Tibial nerve (tissue), 4 donors: ENCODE measurements at regions not wholly inside any gene's neighbourhood (a gene's known extent, or its start where the extent isn't known, plus 50 kb on each side); places are given as distances from the start of the nearest gene placed in this dataset.

Source experiments
- DNase-seq, 2 donors: peaks; one replicate each; pipeline ENCODE4 v3.0.0-alpha.2; 2019; ENCODE audit warnings: low spot score in 2 of 2
- H3K27ac ChIP-seq, 4 donors: fragments of 200-600 bp; sonication (generic) in 3 of 4; one replicate each; pipeline ENCODE4 v1.5.1; 2017 to 2019; ENCODE audit warnings: mild to moderate bottlenecking in 1 of 4
- H3K27me3 ChIP-seq, 2 donors: fragments of 200-600 bp; sonication (generic) in 1 of 2; one replicate each; pipeline versions ENCODE4 v1.5.1 to v1.6.0; 2017 to 2019
- H3K36me3 ChIP-seq, 3 donors: fragments of 200-600 bp; sonication (generic); one replicate each; pipeline ENCODE4 v1.5.1; 2018 to 2019
- H3K4me1 ChIP-seq, 4 donors: fragments of 200-600 bp; sonication (generic) in 3 of 4; one replicate each; pipeline ENCODE4 v1.5.1; 2017 to 2019
- H3K4me3 ChIP-seq, 4 donors: fragments of 200-600 bp; sonication (generic) in 3 of 4; one replicate each; pipeline ENCODE4 v1.5.1; 2017 to 2019; ENCODE audit warnings: mild to moderate bottlenecking in 1 of 4, moderate library complexity in 1 of 4
- H3K9me3 ChIP-seq, 4 donors: fragments of 200-600 bp; sonication (generic) in 3 of 4; one replicate each; pipeline ENCODE4 v1.5.1; 2017 to 2019
- EP300 ChIP-seq, 2 donors: sonication (generic); formaldehyde crosslinking; IDR thresholded peaks; one replicate each; pipeline ENCODE4 v1.6.1; 2017; ENCODE audit warnings: antibody characterized with exemption in 2 of 2, mild to moderate bottlenecking in 1 of 2
- POLR2A ChIP-seq, 2 donors: fragments of 450-650 bp; IDR thresholded peaks; one replicate each; pipeline ENCODE4 v1.6.1; 2017; ENCODE audit warnings: antibody characterized with exemption in 2 of 2, mild to moderate bottlenecking in 2 of 2, moderate library complexity in 2 of 2
- WGBS, 2 donors: methylation state at CpG; one replicate each; pipeline ENCODE4 v1.1.5; 2018; 5-methylcytosine and 5-hydroxymethylcytosine counted together
- TF ChIP-seq, protein P1 (sequence below), 5 experiments: fragments of 200-600 bp in 3 of 5; fragments of 450-650 bp in 2 of 5; sonication (generic) in 3 of 5; IDR thresholded peaks; one replicate each; pipeline ENCODE4 v1.5.1; 2016 to 2019; ENCODE audit warnings: antibody characterized with exemption in 5 of 5, mild to moderate bottlenecking in 3 of 5, moderate library complexity in 2 of 5

DNA sequence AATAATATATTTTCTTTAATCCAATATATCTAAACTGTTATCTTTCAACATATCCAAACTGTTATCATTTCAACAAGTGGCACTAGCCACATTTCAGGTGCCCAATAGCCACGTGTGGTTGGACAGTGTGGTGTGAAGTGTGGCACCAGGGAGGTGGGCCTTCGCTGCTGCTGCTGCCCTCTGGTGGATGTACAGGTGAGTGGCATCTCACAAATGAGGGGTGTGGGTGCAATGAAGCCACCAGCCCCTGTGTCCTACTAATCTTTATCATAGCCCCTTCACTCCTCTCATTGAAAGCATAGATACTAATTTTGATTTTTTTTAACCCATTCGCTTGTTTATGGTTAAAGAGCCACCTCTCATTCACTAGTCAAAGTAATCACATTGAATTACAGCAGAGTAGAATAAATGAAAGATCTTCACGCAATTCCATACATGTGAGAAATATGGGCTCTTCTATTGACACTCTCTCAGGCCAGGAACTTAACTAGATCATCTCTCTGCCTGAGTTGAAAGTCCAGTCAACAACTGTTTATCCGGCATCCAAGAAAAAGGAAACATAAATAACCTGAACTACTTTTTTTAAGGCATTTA is 499.2 kb downstream of the OMA1 start:
- H3K9me3 ChIP-seq: no peaks in the 10 kb centered on the region
- no peaks in the 10 kb centered on the region for H3K36me3 ChIP-seq
- H3K4me1 ChIP-seq: no peaks in the 10 kb centered on the region
- no peak overlapping the region for H3K4me3 ChIP-seq
- no peaks in the 10 kb centered on the region for H3K27me3 ChIP-seq
- TF ChIP-seq EP300 (IDR thresholded peaks at IDR 0.05) (no peak), POLR2A (IDR thresholded peaks at IDR 0.05) (no peak)
- TF ChIP-seq, protein P1, sequence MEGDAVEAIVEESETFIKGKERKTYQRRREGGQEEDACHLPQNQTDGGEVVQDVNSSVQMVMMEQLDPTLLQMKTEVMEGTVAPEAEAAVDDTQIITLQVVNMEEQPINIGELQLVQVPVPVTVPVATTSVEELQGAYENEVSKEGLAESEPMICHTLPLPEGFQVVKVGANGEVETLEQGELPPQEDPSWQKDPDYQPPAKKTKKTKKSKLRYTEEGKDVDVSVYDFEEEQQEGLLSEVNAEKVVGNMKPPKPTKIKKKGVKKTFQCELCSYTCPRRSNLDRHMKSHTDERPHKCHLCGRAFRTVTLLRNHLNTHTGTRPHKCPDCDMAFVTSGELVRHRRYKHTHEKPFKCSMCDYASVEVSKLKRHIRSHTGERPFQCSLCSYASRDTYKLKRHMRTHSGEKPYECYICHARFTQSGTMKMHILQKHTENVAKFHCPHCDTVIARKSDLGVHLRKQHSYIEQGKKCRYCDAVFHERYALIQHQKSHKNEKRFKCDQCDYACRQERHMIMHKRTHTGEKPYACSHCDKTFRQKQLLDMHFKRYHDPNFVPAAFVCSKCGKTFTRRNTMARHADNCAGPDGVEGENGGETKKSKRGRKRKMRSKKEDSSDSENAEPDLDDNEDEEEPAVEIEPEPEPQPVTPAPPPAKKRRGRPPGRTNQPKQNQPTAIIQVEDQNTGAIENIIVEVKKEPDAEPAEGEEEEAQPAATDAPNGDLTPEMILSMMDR (IDR thresholded peaks at IDR 0.05): peak; percentile 18 to 60 (median 46)
- no peak for DNase-seq
- H3K27ac ChIP-seq: no peak overlapping the region
- WGBS, 2 donors: 68% methylated on average over 5 of the region's 5 CpGs

DNA sequence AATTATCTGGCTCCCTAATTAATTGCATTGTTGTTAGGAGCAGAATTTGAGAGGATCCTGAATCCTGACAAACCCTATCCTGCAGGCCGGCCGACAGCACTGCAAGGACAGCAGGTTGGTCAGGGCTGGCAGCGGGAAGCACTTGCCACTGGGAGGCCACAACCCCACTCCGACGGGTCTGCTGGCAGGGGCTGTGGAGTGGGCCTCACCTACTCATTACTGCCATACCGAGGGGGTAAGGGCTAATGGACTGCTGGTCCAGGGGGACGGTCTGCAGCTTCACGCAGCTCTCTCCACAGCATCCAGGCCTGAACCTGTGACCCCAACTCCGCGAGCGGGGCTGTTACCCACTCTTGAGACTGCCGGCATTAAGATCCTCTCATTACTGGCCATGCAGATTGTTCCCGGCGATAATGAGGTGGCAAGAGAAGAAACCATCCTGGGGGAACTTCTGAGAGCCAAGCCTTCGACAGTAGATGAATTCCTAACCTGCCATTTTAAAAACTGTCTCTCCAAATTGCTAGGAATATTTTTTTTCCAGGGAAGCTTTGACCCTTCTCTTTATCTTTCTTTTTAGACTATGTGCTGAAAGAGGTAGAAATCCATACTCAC is 501.3 kb downstream of the OMA1 start:
- H3K9me3 ChIP-seq: no peaks in the 10 kb centered on the region
- 63 to 82% methylated on average over 14 to 15 of the region's 15 CpGs for WGBS, 2 donors

DNA sequence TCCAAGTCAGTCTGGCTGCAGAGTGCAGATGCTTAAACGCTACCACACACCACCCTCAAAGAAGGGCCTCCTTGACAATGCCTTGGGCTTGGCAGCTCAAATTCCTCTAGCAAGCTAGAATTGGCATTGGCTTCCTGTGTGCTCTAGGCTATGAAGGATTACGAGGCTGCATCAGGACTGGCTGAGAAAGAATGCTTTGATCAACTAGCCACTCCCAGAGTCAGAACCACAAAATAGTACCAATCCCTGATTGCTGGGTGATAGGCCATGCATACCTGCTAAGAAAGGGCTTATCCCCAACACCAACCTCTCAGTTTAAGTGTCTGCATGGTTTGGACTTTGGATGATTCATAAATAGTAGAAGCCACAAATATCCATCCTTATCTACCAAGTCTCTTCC is 504.9 kb downstream of the OMA1 start:
- TF ChIP-seq POLR2A (IDR thresholded peaks at IDR 0.05): no peak
- TF ChIP-seq, protein P1 (IDR thresholded peaks at IDR 0.05): no peak
- no peak for TF ChIP-seq EP300 (IDR thresholded peaks at IDR 0.05)
- H3K4me3 ChIP-seq: no peak overlapping the region
- no peaks in the 10 kb centered on the region for H3K4me1 ChIP-seq
- H3K36me3 ChIP-seq: no peaks in the 10 kb centered on the region
- no peak for DNase-seq
- no peaks in the 10 kb centered on the region for H3K27me3 ChIP-seq
- no peak overlapping the region for H3K27ac ChIP-seq
- 34 to 75% methylated on average over 2 of the region's 2 CpGs for WGBS, 2 donors
- no peaks in the 10 kb centered on the region for H3K9me3 ChIP-seq

More for the DNA sequence above, 501.3 kb downstream of the OMA1 start:
- H3K4me3 ChIP-seq: no peak overlapping the region
- H3K27ac ChIP-seq: no peak overlapping the region
- no peak for TF ChIP-seq POLR2A (IDR thresholded peaks at IDR 0.05)
- no peak for TF ChIP-seq EP300 (IDR thresholded peaks at IDR 0.05)
- TF ChIP-seq, protein P1 (IDR thresholded peaks at IDR 0.05): no peak
- H3K36me3 ChIP-seq: no peaks in the 10 kb centered on the region
- no peak for DNase-seq
- no peaks in the 10 kb centered on the region for H3K4me1 ChIP-seq
- H3K27me3 ChIP-seq: no peaks in the 10 kb centered on the region

DNA sequence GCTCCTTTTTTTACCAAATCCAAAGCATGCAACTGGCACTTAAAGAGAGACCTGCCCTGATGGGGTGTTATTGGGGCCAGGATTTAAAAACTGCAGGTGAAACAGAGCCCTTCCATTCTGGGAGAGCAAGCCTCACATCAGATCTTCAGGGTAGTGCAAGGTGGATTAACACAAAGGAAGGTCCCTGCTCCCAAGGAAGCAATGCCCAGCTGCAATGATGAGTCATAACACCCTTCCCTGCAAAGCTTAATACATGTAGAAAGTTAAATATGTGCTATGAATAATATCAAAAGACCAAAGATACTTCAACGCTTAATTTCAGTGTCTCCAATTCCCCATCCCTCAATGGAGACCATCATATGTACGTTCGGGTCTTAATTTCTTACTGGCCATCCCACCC is 508.0 kb downstream of the OMA1 start:
- Histone ChIP-seq H3K27ac (no peak overlapping the region), H3K36me3 (no peaks in the 10 kb centered on the region)
- TF ChIP-seq EP300 (IDR thresholded peaks at IDR 0.05) (no peak), POLR2A (IDR thresholded peaks at IDR 0.05) (no peak)
- TF ChIP-seq, protein P1 (IDR thresholded peaks at IDR 0.05): no peak

DNA sequence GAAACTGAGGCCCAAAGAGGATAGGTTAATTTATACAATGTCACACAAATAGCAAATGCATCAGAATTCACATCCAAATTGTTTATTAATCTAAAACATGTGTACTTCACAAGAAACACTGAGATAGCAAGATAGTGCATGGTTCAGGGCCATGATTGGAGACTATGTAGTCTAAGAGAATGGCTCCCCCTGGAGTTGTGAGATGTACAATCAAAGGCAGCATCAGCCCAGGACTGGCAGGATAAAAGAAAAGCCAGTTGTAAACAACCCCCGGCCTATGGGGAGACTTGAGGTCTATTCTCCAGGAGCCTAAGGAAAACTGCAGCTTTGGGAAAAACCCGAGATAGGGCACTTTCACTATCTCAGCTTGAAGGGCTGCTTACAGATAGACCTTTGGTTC is 511.0 kb downstream of the OMA1 start:
- TF ChIP-seq, protein P1 (IDR thresholded peaks at IDR 0.05): no peak
- TF ChIP-seq POLR2A (IDR thresholded peaks at IDR 0.05): no peak
- no peak for TF ChIP-seq EP300 (IDR thresholded peaks at IDR 0.05)
- H3K4me1 ChIP-seq: no peaks in the 10 kb centered on the region
- WGBS, 2 donors: 50 to 56% methylated on average over 2 of the region's 2 CpGs

More for the DNA sequence above, 508.0 kb downstream of the OMA1 start:
- H3K27me3 ChIP-seq: no peaks in the 10 kb centered on the region
- no peaks in the 10 kb centered on the region for H3K4me1 ChIP-seq
- no peaks in the 10 kb centered on the region for H3K9me3 ChIP-seq
- no peak for DNase-seq
- WGBS, 2 donors: 96 to 97% methylated on average over 3 of the region's 3 CpGs
- H3K4me3 ChIP-seq: no peak overlapping the region

More for the DNA sequence above, 511.0 kb downstream of the OMA1 start:
- H3K27ac ChIP-seq: no peak overlapping the region
- no peak for DNase-seq
- H3K9me3 ChIP-seq: no peaks in the 10 kb centered on the region
- H3K4me3 ChIP-seq: no peak overlapping the region
- H3K36me3 ChIP-seq: no peaks in the 10 kb centered on the region
- no peaks in the 10 kb centered on the region for H3K27me3 ChIP-seq
